Adrenal gland (tissue), 9 donors: ENCODE measurements at regions not wholly inside any gene's neighbourhood (a gene's known extent, or its start where the extent isn't known, plus 50 kb on each side); places are given as distances from the start of the nearest gene placed in this dataset.

Experiments
- DNase-seq, 7 donors: peaks; one replicate each; pipeline ENCODE4 v3.0.0-alpha.2; 2019 to 2020
- H3K27ac ChIP-seq, 5 donors: fragments of 200-600 bp; sonication (generic) in 4 of 5; 1 replicate in 3 of 5; 2 replicates in 2 of 5; pipeline versions ENCODE4 v1.5.1 to v1.8.0; 2016 to 2020; ENCODE audit warnings: mild to moderate bottlenecking in 1 of 5
- H3K27me3 ChIP-seq: fragments of 200-600 bp; 2 replicates; pipeline ENCODE4 v1.8.0; 2021
- H3K36me3 ChIP-seq, 2 donors: fragments of 200-600 bp; replicated peaks in 1 of 2; 1 replicate in 1 of 2; 2 replicates in 1 of 2; pipeline versions ENCODE4 v1.5.1 to v1.8.0; 2018 to 2022
- H3K4me1 ChIP-seq, 2 donors: fragments of 200-600 bp; replicated peaks in 1 of 2; 1 replicate in 1 of 2; 2 replicates in 1 of 2; pipeline versions ENCODE4 v1.5.1 to v1.8.0; 2018 to 2021
- H3K4me3 ChIP-seq, 4 donors: fragments of 200-600 bp; sonication (generic) in 3 of 4; one replicate each; pipeline ENCODE4 v1.5.1; 2016 to 2018
- H3K9me3 ChIP-seq, 3 donors: fragments of 200-600 bp; sonication (generic) in 1 of 3; replicated peaks in 1 of 3; 1 replicate in 2 of 3; 2 replicates in 1 of 3; pipeline versions ENCODE4 v1.5.1 to v1.8.0; 2016 to 2021
- CTCF ChIP-seq, 6 experiments: fragments of 450-650 bp in 4 of 6; fragments of 200-600 bp in 2 of 6; sonication (generic) in 1 of 6; IDR thresholded peaks; 1 replicate in 5 of 6; 2 replicates in 1 of 6; pipeline versions ENCODE4 v1.5.1 to v1.8.0; 2016 to 2021; ENCODE audit warnings: antibody characterized with exemption in 6 of 6, mild to moderate bottlenecking in 2 of 6, moderate library complexity in 1 of 6
- POLR2A ChIP-seq, 2 donors: fragments of 450-650 bp; IDR thresholded peaks; one replicate each; pipeline ENCODE4 v1.6.1; 2017; ENCODE audit warnings: antibody characterized with exemption in 2 of 2, mild to moderate bottlenecking in 2 of 2, moderate library complexity in 1 of 2
- WGBS, 4 donors: extraction: QIAGEN DNeasy Blood & Tissue Kit in 2 of 4; methylation state at CpG; one replicate each; pipeline versions ENCODE4 v1.1.5 to v1.1.7; 2013 to 2017; 5-methylcytosine and 5-hydroxymethylcytosine counted together
- intact Hi-C, 2 donors: fragments of 100-400 bp; cut with DNase I; formaldehyde crosslinking; loops; one replicate each; pipeline versions ENCODE4 v1.14.1 to v1.15.0; 2022 to 2023
- donor health status: healthy with polysubstance abuse.
- donor health status: Bipolar disorder and iron deficiency.
- donor health status: DM: yes; HTN: yes; CAD: no.
- donor health status: DM: no; HTN: no; CAD: no.
- donor health status: DM: no; HTN: no; CAD: no.

GRCh38 chr2:65498396-65498795 is 66.0 kb upstream of the SPRED2 start:
- no peaks in the 10 kb centered on the region for H3K4me1 ChIP-seq
- WGBS, 4 donors = 73 to 87% (median 85%) methylated on average over 4 of the region's 4 CpGs
- no peak for DNase-seq
- H3K27ac ChIP-seq = no peak overlapping the region
- H3K27me3 ChIP-seq = no peaks in the 10 kb centered on the region
- TF ChIP-seq POLR2A (IDR thresholded peaks at IDR 0.05) = no peak
- TF ChIP-seq CTCF (IDR thresholded peaks at IDR 0.05) = no peak
- no peaks in the 10 kb centered on the region for H3K9me3 ChIP-seq
- intact Hi-C loops = no loop called here
- no peaks in the 10 kb centered on the region for H3K36me3 ChIP-seq
- H3K4me3 ChIP-seq = no peak overlapping the region

- intact Hi-C loops = no loop called here
- H3K27me3 ChIP-seq = no peaks in the 10 kb centered on the region
- 66 to 79% (median 74%) methylated on average over 4 of the region's 4 CpGs for WGBS, 4 donors
- no peak overlapping the region for H3K27ac ChIP-seq
- no peak for DNase-seq
- no peaks in the 10 kb centered on the region for H3K9me3 ChIP-seq
- no peak overlapping the region for H3K4me3 ChIP-seq
- no peaks in the 10 kb centered on the region for H3K4me1 ChIP-seq
- no peaks in the 10 kb centered on the region for H3K36me3 ChIP-seq
- TF ChIP-seq CTCF (IDR thresholded peaks at IDR 0.05) (no peak), POLR2A (IDR thresholded peaks at IDR 0.05) (no peak)
These were observed 63.0 kb upstream of the SPRED2 start for GRCh38 chr2:65495251-65495877.

- Histone ChIP-seq H3K27ac (no peak overlapping the region), H3K4me1 (no peaks in the 10 kb centered on the region), H3K36me3 (no peaks in the 10 kb centered on the region), H3K4me3 (no peak overlapping the region), H3K27me3 (no peaks in the 10 kb centered on the region), H3K9me3 (no peaks in the 10 kb centered on the region)
- TF ChIP-seq POLR2A (IDR thresholded peaks at IDR 0.05) = no peak
- no peak for TF ChIP-seq CTCF (IDR thresholded peaks at IDR 0.05)
- intact Hi-C loops = no loop called here
- WGBS, 4 donors = 87 to 89% (median 88%) methylated on average over 3 of the region's 3 CpGs
- DNase-seq = no peak
These were observed 61.7 kb upstream of the SPRED2 start for GRCh38 chr2:65494078-65494477.

- intact Hi-C loops = no loop called here
- WGBS, 4 donors = 56 to 64% (median 60%) methylated on average over 7 of the region's 7 CpGs
- no peaks in the 10 kb centered on the region for H3K9me3 ChIP-seq
- no peaks in the 10 kb centered on the region for H3K36me3 ChIP-seq
- H3K27ac ChIP-seq = no peak overlapping the region
- TF ChIP-seq POLR2A (IDR thresholded peaks at IDR 0.05) = no peak
- TF ChIP-seq CTCF (IDR thresholded peaks at IDR 0.05) = no peak
- no peak for DNase-seq
- no peak overlapping the region for H3K4me3 ChIP-seq
- H3K27me3 ChIP-seq = no peaks in the 10 kb centered on the region
- H3K4me1 ChIP-seq = no peaks in the 10 kb centered on the region
These were observed 59.0 kb upstream of the SPRED2 start for GRCh38 chr2:65491381-65491905.
